ENCODE measurements at regions not wholly inside any gene's neighbourhood (a gene's known extent, or its start where the extent isn't known, plus 50 kb on each side); places are given as distances from the start of the nearest gene placed in this dataset.

DNA sequence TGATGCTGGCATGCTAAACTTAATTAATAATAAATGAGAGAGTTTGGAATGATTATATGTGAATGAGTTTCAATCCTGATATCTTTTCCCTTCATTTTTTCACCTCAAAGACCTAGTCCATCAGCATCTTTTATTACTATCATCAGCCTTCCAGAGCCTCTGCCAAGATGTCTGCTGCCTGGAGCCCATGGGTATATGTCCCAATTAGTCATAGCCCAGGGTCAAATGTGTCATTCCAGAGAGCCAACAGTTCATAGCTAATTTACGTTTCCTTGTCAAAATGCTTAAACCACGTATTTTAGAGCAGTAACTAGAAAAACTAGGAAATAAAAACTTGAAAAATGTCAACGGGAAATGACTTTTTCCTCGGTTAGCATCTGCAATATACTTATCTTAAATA lies 457.9 kb downstream of the SI start:
- Histone ChIP-seq H3K4me3 (no peak overlapping the region), H3K27ac (ENCODE audit: low read depth in 1 of 2, low read length in 1 of 2) (no peak overlapping the region), H3K9me3 (ENCODE audit: control insufficient read depth in 4 of 4, insufficient read depth in 3 of 4, low read length in 3 of 4) (no peaks in the 10 kb centered on the region), H3K27me3 (ENCODE audit: control insufficient read depth in 3 of 3, insufficient read depth in 3 of 3, low read length in 2 of 3) (no peaks in the 10 kb centered on the region), H3K9ac (ENCODE audit: insufficient read depth in 1 of 2, low read length in 2 of 2) (no peak overlapping the region), H3K36me3 (ENCODE audit: control insufficient read depth in 4 of 4, insufficient read depth in 4 of 4, low read length in 4 of 4) (no peaks in the 10 kb centered on the region), H3K4me1 (ENCODE audit: control insufficient read depth in 5 of 5, insufficient read depth in 5 of 5, low read length in 5 of 5) (no peaks in the 10 kb centered on the region)
- ATAC-seq (ENCODE audit: insufficient read depth, low FRiP score) = no peak
- 76 to 79% methylated on average over 4 of the region's 4 CpGs for WGBS, 2 donors
- TF ChIP-seq, protein P1, sequence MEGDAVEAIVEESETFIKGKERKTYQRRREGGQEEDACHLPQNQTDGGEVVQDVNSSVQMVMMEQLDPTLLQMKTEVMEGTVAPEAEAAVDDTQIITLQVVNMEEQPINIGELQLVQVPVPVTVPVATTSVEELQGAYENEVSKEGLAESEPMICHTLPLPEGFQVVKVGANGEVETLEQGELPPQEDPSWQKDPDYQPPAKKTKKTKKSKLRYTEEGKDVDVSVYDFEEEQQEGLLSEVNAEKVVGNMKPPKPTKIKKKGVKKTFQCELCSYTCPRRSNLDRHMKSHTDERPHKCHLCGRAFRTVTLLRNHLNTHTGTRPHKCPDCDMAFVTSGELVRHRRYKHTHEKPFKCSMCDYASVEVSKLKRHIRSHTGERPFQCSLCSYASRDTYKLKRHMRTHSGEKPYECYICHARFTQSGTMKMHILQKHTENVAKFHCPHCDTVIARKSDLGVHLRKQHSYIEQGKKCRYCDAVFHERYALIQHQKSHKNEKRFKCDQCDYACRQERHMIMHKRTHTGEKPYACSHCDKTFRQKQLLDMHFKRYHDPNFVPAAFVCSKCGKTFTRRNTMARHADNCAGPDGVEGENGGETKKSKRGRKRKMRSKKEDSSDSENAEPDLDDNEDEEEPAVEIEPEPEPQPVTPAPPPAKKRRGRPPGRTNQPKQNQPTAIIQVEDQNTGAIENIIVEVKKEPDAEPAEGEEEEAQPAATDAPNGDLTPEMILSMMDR (IDR thresholded peaks at IDR 0.05; ENCODE audit: control extremely low read depth, extremely low read depth) = no peak
- DNase-seq = no peak

DNA sequence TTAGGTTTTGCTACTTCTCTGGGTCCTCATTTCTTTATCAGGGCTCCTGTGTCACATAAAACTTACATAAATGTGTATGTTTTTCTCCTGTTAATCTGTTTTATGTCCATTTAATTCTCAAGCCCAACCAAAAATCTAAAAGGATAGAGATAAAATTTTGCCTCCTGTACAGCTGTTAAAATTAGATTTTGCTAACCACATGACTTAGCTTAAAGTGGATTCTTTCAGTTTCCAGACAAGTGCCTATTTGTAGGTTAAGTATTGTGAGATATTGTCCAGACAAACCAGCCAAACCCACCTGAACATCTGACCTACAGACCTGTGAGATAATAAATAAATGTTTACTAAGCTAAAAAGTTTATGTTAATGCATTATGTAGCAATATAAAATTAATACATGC lies 465.5 kb downstream of the SI start:
- no peaks in the 10 kb centered on the region for H3K36me3 ChIP-seq (ENCODE audit: control insufficient read depth in 4 of 4, insufficient read depth in 4 of 4, low read length in 4 of 4)
- no peak overlapping the region for H3K27ac ChIP-seq (ENCODE audit: low read depth in 1 of 2, low read length in 1 of 2)
- no peak overlapping the region for H3K4me3 ChIP-seq
- no peak for ATAC-seq (ENCODE audit: insufficient read depth, low FRiP score)
- TF ChIP-seq, protein P1 (IDR thresholded peaks at IDR 0.05; ENCODE audit: control extremely low read depth, extremely low read depth) = no peak
- no peaks in the 10 kb centered on the region for H3K9me3 ChIP-seq (ENCODE audit: control insufficient read depth in 4 of 4, insufficient read depth in 3 of 4, low read length in 3 of 4)
- DNase-seq = no peak
- no peak overlapping the region for H3K9ac ChIP-seq (ENCODE audit: insufficient read depth in 1 of 2, low read length in 2 of 2)
- no peaks in the 10 kb centered on the region for H3K27me3 ChIP-seq (ENCODE audit: control insufficient read depth in 3 of 3, insufficient read depth in 3 of 3, low read length in 2 of 3)
- H3K4me1 ChIP-seq (ENCODE audit: control insufficient read depth in 5 of 5, insufficient read depth in 5 of 5, low read length in 5 of 5) = no peaks in the 10 kb centered on the region

- no peaks in the 10 kb centered on the region for H3K4me1 ChIP-seq (ENCODE audit: control insufficient read depth in 5 of 5, insufficient read depth in 5 of 5, low read length in 5 of 5)
- H3K9ac ChIP-seq (ENCODE audit: insufficient read depth in 1 of 2, low read length in 2 of 2) = no peak overlapping the region
- TF ChIP-seq, protein P1 (IDR thresholded peaks at IDR 0.05; ENCODE audit: control extremely low read depth, extremely low read depth) = no peak
- no peak overlapping the region for H3K27ac ChIP-seq (ENCODE audit: low read depth in 1 of 2, low read length in 1 of 2)
- peak in 1 of 3 donors; percentile 2 for DNase-seq
- 69 to 73% methylated on average over 7 of the region's 7 CpGs for WGBS, 2 donors
- H3K36me3 ChIP-seq (ENCODE audit: control insufficient read depth in 4 of 4, insufficient read depth in 4 of 4, low read length in 4 of 4) = no peaks in the 10 kb centered on the region
- no peaks in the 10 kb centered on the region for H3K27me3 ChIP-seq (ENCODE audit: control insufficient read depth in 3 of 3, insufficient read depth in 3 of 3, low read length in 2 of 3)
- ATAC-seq (ENCODE audit: insufficient read depth, low FRiP score) = no peak
- H3K9me3 ChIP-seq (ENCODE audit: control insufficient read depth in 4 of 4, insufficient read depth in 3 of 4, low read length in 3 of 4) = no peaks in the 10 kb centered on the region
- no peak overlapping the region for H3K4me3 ChIP-seq
These were observed 469.6 kb downstream of the SI start for GRCh38 chr3:164608554-164609276.

DNA sequence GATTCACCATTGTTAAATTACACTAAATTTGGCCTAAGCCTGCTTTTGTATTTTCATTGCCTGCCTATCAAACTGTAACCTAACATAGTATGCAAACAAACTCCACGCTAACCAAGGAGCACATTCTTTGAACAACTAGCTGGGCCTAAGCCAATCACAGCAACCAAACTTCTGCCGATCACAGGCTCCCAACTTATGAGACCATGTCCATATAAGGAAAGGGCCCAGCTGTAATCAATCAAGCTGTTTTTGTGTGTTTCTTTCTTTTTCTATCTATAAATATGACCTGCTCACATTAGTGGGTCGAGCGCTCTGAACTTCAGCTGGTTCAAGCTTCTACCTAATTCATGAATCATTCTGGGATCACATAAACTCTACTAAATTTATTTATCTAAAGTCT lies 473.6 kb downstream of the SI start:
- H3K36me3 ChIP-seq (ENCODE audit: control insufficient read depth in 4 of 4, insufficient read depth in 4 of 4, low read length in 4 of 4) = no peaks in the 10 kb centered on the region
- ATAC-seq (ENCODE audit: insufficient read depth, low FRiP score) (no peak), DNase-seq (no peak)
- no peaks in the 10 kb centered on the region for H3K4me1 ChIP-seq (ENCODE audit: control insufficient read depth in 5 of 5, insufficient read depth in 5 of 5, low read length in 5 of 5)
- no peak overlapping the region for H3K27ac ChIP-seq (ENCODE audit: low read depth in 1 of 2, low read length in 1 of 2)
- 49 to 62% methylated on average over 4 of the region's 4 CpGs for WGBS, 2 donors
- H3K4me3 ChIP-seq = no peak overlapping the region
- H3K9ac ChIP-seq (ENCODE audit: insufficient read depth in 1 of 2, low read length in 2 of 2) = no peak overlapping the region
- H3K27me3 ChIP-seq (ENCODE audit: control insufficient read depth in 3 of 3, insufficient read depth in 3 of 3, low read length in 2 of 3) = no peaks in the 10 kb centered on the region
- H3K9me3 ChIP-seq (ENCODE audit: control insufficient read depth in 4 of 4, insufficient read depth in 3 of 4, low read length in 3 of 4) = peaks cover 0 to 1% (median 0%) of the 10 kb centered on the region in 4 donors
- TF ChIP-seq, protein P1 (IDR thresholded peaks at IDR 0.05; ENCODE audit: control extremely low read depth, extremely low read depth) = no peak

Measured in lung (tissue), 11 donors.